HCT116 (cell line): ENCODE measurements at regions not wholly inside any gene's neighbourhood (a gene's known extent, or its start where the extent isn't known, plus 50 kb on each side); places are given as distances from the start of the nearest gene placed in this dataset.

Source experiments
- ATAC-seq: fragments of 200-7000 bp; cut with Tn5 transposase; 2 replicates; pipeline ENCODE4 v1.9.1; 2020; ENCODE audit warnings: mild to moderate bottlenecking, moderate library complexity
- BruUV-seq: library from RNA; stranded (reverse); fragments of 400-500 nt; replicated peaks from 2 replicates; lab custom pipeline; 2021; lab: Mats Ljungman, UMichigan
- CTCF ChIA-PET: fragments of 300-600 bp; sonication (Branson Sonifier 250); formaldehyde crosslinking; loops from one replicate; lab custom pipeline; 2021; ENCODE audit warnings: antibody characterized with exemption; lab: Charles Lee
- POLR2A ChIA-PET: fragments of 300-600, 350-600 bp; sonication (Branson Sonifier 250); formaldehyde crosslinking; loops from one replicate; lab custom pipeline; 2021; ENCODE audit warnings: antibody characterized with exemption; lab: Charles Lee
- RAD21 ChIA-PET, 2 experiments: fragments of 300-600 bp; sonication (Branson Sonifier 250); formaldehyde crosslinking; loops; one replicate each; lab custom pipeline; 2023; ENCODE audit warnings: low total read pairs in 2 of 2; ENCODE audit not compliant: uncharacterized antibody in 2 of 2, unreplicated experiment in 2 of 2, low non-redundant PET in 1 of 2; lab: Charles Lee
- DNase-seq: peaks from one replicate; pipeline ENCODE4 v3.0.0-alpha.2; 2010; ENCODE audit warnings: low read depth, low spot score
- H2AFZ ChIP-seq: fragments of 200-600 bp; shearing (Covaris generic), sonication (generic); 2 replicates; pipeline ENCODE4 v1.6.1; 2017; ENCODE audit warnings: low read depth, mixed run types, mixed read lengths, antibody characterized with exemption, low read length; ENCODE audit not compliant: poor library complexity, severe bottlenecking
- H3K27ac ChIP-seq: 2 replicates; pipeline ENCODE4 v1.5.1; 2012; ENCODE audit warnings: low read depth, low read length
- H3K27me3 ChIP-seq: fragments of 200-600 bp; sonication (generic); 2 replicates; pipeline ENCODE4 v1.6.1; 2016; ENCODE audit warnings: mixed run types, low read length, mixed read lengths; ENCODE audit not compliant: insufficient read depth
- H3K36me3 ChIP-seq, 2 experiments: fragments of 200-500 bp in 1 of 2; fragments of 200-600 bp in 1 of 2; sonication (Bioruptor generic) in 1 of 2; sonication (generic) in 1 of 2; 2 replicates each; pipeline versions ENCODE4 v1.5.1 to v1.6.1; 2014 to 2016; ENCODE audit warnings: low read length in 2 of 2, inconsistent platforms in 1 of 2, mixed read lengths in 1 of 2, mixed run types in 1 of 2; ENCODE audit not compliant: insufficient read depth in 2 of 2, control insufficient read depth in 1 of 2
- H3K4me1 ChIP-seq, 2 experiments: fragments of 200-600 bp in 1 of 2; sonication (generic) in 1 of 2; 2 replicates each; pipeline versions ENCODE4 v1.5.1 to v1.6.1; 2012 to 2017; ENCODE audit warnings: low read length in 2 of 2, inconsistent platforms in 1 of 2, mild to moderate bottlenecking in 1 of 2, mixed read lengths in 1 of 2, mixed run types in 1 of 2, moderate library complexity in 1 of 2; ENCODE audit not compliant: insufficient read depth in 2 of 2, control insufficient read depth in 1 of 2
- H3K4me2 ChIP-seq: fragments of 200-600 bp; sonication (generic); 2 replicates; pipeline ENCODE4 v1.6.1; 2017; ENCODE audit warnings: mixed run types, low read length, mixed read lengths
- H3K4me3 ChIP-seq, 2 experiments: fragments of 200-600 bp in 1 of 2; sonication (generic) in 1 of 2; replicated peaks in 1 of 2; 2 replicates each; pipeline ENCODE4 v1.5.1; 2011 to 2016; ENCODE audit warnings: low read length in 2 of 2, control low read depth in 1 of 2, low read depth in 1 of 2, mild to moderate bottlenecking in 1 of 2, mixed read lengths in 1 of 2, mixed run types in 1 of 2
- H3K79me2 ChIP-seq: fragments of 200-600 bp; sonication (generic); 2 replicates; pipeline ENCODE4 v1.6.1; 2017; ENCODE audit warnings: mild to moderate bottlenecking, mixed run types, low read length, moderate library complexity, mixed read lengths; ENCODE audit not compliant: insufficient read depth
- H3K9ac ChIP-seq: fragments of 200-600 bp; sonication (generic); 2 replicates; pipeline ENCODE4 v1.6.1; 2016; ENCODE audit warnings: low read length, mixed read lengths
- H3K9me2 ChIP-seq: fragments of 200-600 bp; sonication (generic), shearing (Covaris generic); 2 replicates; pipeline ENCODE4 v1.6.1; 2017; ENCODE audit warnings: mixed run types, mild to moderate bottlenecking, moderate library complexity; ENCODE audit not compliant: insufficient read depth
- H3K9me3 ChIP-seq, 2 experiments: fragments of 200-500 bp in 1 of 2; fragments of 200-600 bp in 1 of 2; sonication (Bioruptor generic) in 1 of 2; sonication (generic) in 1 of 2; 2 replicates each; pipeline ENCODE4 v1.6.1; 2014 to 2017; ENCODE audit warnings: low read length in 2 of 2, mixed read lengths in 2 of 2, inconsistent platforms in 1 of 2, low read depth in 1 of 2, mild to moderate bottlenecking in 1 of 2, mixed run types in 1 of 2, moderate library complexity in 1 of 2; ENCODE audit not compliant: control insufficient read depth in 1 of 2, insufficient read depth in 1 of 2
- H4K20me1 ChIP-seq: fragments of 200-600 bp; sonication (generic), shearing (Covaris generic); 2 replicates; pipeline ENCODE4 v1.6.1; 2017; ENCODE audit warnings: mixed run types, mild to moderate bottlenecking, moderate library complexity; ENCODE audit not compliant: insufficient read depth
- CEBPB ChIP-seq: IDR thresholded peaks from 2 replicates; pipeline ENCODE4 v1.6.1; 2012; ENCODE audit warnings: low read depth
- EGR1 ChIP-seq: IDR thresholded peaks from 2 replicates; pipeline ENCODE4 v1.6.1; 2012; ENCODE audit warnings: low read depth
- ELF1 ChIP-seq: IDR thresholded peaks from 2 replicates; pipeline ENCODE4 v1.6.1; 2012; ENCODE audit warnings: low read depth, borderline replicate concordance
- EZH2 ChIP-seq: fragments of 200-600 bp; sonication (generic); IDR thresholded peaks from 2 replicates; pipeline ENCODE4 v1.6.1; 2017; ENCODE audit warnings: antibody characterized with exemption, mixed run types
- JUND ChIP-seq: IDR thresholded peaks from 2 replicates; pipeline ENCODE4 v1.6.1; 2012
- POLR2A ChIP-seq: IDR thresholded peaks from 2 replicates; pipeline ENCODE4 v1.7.0; 2011; ENCODE audit warnings: borderline replicate concordance; ENCODE audit not compliant: insufficient read depth, insufficient read length; ENCODE audit errors: extremely low read depth
- RAD21 ChIP-seq: IDR thresholded peaks from 2 replicates; pipeline ENCODE4 v1.6.1; 2012; ENCODE audit warnings: low read depth, mild to moderate bottlenecking
- SIN3A ChIP-seq: IDR thresholded peaks from 2 replicates; pipeline ENCODE4 v1.6.1; 2012; ENCODE audit warnings: low read depth
- SP1 ChIP-seq: IDR thresholded peaks from 2 replicates; pipeline ENCODE4 v1.6.1; 2012; ENCODE audit warnings: low read depth
- SRF ChIP-seq: IDR thresholded peaks from 2 replicates; pipeline ENCODE4 v1.6.1; 2012; ENCODE audit warnings: low read depth
- TCF7L2 ChIP-seq: IDR thresholded peaks from 2 replicates; pipeline ENCODE4 v1.7.0; 2011; ENCODE audit warnings: borderline replicate concordance, inconsistent platforms; ENCODE audit not compliant: insufficient read depth, insufficient read length; ENCODE audit errors: extremely low read depth
- ZFX ChIP-seq: fragments of 450-650 bp; IDR thresholded peaks from 2 replicates; pipeline ENCODE4 v1.6.1; 2017
- ZNF274 ChIP-seq: fragments of 200-500 bp; sonication (Bioruptor generic); IDR thresholded peaks from 2 replicates; pipeline ENCODE4 v1.6.1; 2014; ENCODE audit warnings: mild to moderate bottlenecking, low read depth, low read length, inconsistent platforms
- intact Hi-C: fragments of 100-400 bp; cut with micrococcal nuclease; formaldehyde crosslinking; loops from 2 replicates; pipeline ENCODE4 v1.10.0; 2022
- TF ChIP-seq, protein P1 (sequence below): IDR thresholded peaks from 2 replicates; pipeline ENCODE4 v1.6.1; 2012
- TF ChIP-seq, protein P2 (sequence below), 3 experiments: fragments of 200-600 bp in 1 of 3; sonication (generic) in 1 of 3; IDR thresholded peaks in 2 of 3; conservative IDR thresholded peaks in 1 of 3; 2 replicates each; pipeline ENCODE4 v1.5.1; 2012 to 2017; ENCODE audit warnings: low read depth in 2 of 3, low read length in 2 of 3, antibody characterized with exemption in 1 of 3, borderline replicate concordance in 1 of 3, control low read depth in 1 of 3, mild to moderate bottlenecking in 1 of 3, mixed read lengths in 1 of 3, mixed run types in 1 of 3, moderate library complexity in 1 of 3; ENCODE audit not compliant: insufficient read depth in 1 of 3

GRCh38 chr20:40329321-40329720 lies 359.7 kb downstream of the MAFB start:
- H3K4me1 ChIP-seq, result no peaks in the 10 kb centered on the region
- ChIA-PET POLR2A (no interaction called here), RAD21 (no interaction called here), CTCF (no interaction called here)
- no peak overlapping the region for H2AFZ ChIP-seq
- intact Hi-C loops, result no loop called here
- H4K20me1 ChIP-seq, result no peaks in the 10 kb centered on the region
- 0 out of 2 replicates have a peak, but pooled peaks cover 17% of the 10 kb centered on the region for H3K27me3 ChIP-seq
- ATAC-seq (no peak), DNase-seq (no peak)
- H3K9ac ChIP-seq, result no peak overlapping the region
- no peaks in the 10 kb centered on the region for H3K9me3 ChIP-seq
- no peak for TF ChIP-seq EGR1
- TF ChIP-seq SIN3A, result no peak
- TF ChIP-seq, protein P1, sequence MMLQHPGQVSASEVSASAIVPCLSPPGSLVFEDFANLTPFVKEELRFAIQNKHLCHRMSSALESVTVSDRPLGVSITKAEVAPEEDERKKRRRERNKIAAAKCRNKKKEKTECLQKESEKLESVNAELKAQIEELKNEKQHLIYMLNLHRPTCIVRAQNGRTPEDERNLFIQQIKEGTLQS, result no peak
- no peak for TF ChIP-seq EZH2
- no peak for TF ChIP-seq RAD21
- no peak for TF ChIP-seq JUND
- no peak for TF ChIP-seq POLR2A
- no peak for TF ChIP-seq ZNF274
- TF ChIP-seq ELF1, result no peak
- TF ChIP-seq ZFX, result no peak
- no peak for TF ChIP-seq SRF
- TF ChIP-seq, protein P2, sequence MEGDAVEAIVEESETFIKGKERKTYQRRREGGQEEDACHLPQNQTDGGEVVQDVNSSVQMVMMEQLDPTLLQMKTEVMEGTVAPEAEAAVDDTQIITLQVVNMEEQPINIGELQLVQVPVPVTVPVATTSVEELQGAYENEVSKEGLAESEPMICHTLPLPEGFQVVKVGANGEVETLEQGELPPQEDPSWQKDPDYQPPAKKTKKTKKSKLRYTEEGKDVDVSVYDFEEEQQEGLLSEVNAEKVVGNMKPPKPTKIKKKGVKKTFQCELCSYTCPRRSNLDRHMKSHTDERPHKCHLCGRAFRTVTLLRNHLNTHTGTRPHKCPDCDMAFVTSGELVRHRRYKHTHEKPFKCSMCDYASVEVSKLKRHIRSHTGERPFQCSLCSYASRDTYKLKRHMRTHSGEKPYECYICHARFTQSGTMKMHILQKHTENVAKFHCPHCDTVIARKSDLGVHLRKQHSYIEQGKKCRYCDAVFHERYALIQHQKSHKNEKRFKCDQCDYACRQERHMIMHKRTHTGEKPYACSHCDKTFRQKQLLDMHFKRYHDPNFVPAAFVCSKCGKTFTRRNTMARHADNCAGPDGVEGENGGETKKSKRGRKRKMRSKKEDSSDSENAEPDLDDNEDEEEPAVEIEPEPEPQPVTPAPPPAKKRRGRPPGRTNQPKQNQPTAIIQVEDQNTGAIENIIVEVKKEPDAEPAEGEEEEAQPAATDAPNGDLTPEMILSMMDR (IDR thresholded peaks at IDR 0.05 in 2 of 3, conservative IDR thresholded peaks at IDR 0.05 in 1 of 3; ENCODE audit: borderline replicate concordance in 1 of 3, insufficient read depth in 1 of 3, low read depth in 2 of 3, low read length in 2 of 3), result no peak
- no peak for TF ChIP-seq CEBPB
- TF ChIP-seq TCF7L2, result no peak
- no peak for TF ChIP-seq SP1
- TF ChIP-seq, all 23 proteins: peak for 0
- Histone ChIP-seq H3K27ac (no peak overlapping the region), H3K36me3 (no peaks in the 10 kb centered on the region), H3K4me2 (no peak overlapping the region), H3K9me2 (no peaks in the 10 kb centered on the region), H3K4me3 (no peak overlapping the region), H3K79me2 (no peaks in the 10 kb centered on the region)
- no TSS peak for BruUV-seq
